Vagina (tissue), 2 donors: ENCODE measurements at regions not wholly inside any gene's neighbourhood (a gene's known extent, or its start where the extent isn't known, plus 50 kb on each side); places are given as distances from the start of the nearest gene placed in this dataset.

Experiments used
- CTCF ChIP-seq, 3 experiments: fragments of 450-650 bp in 2 of 3; fragments of 200-600 bp in 1 of 3; sonication (generic) in 1 of 3; IDR thresholded peaks; one replicate each; pipeline ENCODE4 v1.5.1; 2017 to 2019; ENCODE audit warnings: antibody characterized with exemption in 3 of 3, mild to moderate bottlenecking in 2 of 3, moderate library complexity in 2 of 3
- POLR2A ChIP-seq, 2 donors: fragments of 450-650 bp; IDR thresholded peaks; one replicate each; pipeline ENCODE4 v1.6.1; 2017; ENCODE audit warnings: antibody characterized with exemption in 2 of 2, mild to moderate bottlenecking in 2 of 2, moderate library complexity in 2 of 2
- POLR2AphosphoS5 ChIP-seq, 2 donors: sonication (generic); formaldehyde crosslinking; IDR thresholded peaks; one replicate each; pipeline ENCODE4 v1.9.0; 2017; ENCODE audit warnings: antibody characterized with exemption in 2 of 2, mild to moderate bottlenecking in 2 of 2, low read depth in 1 of 2; ENCODE audit not compliant: insufficient read depth in 1 of 2

- no peak for TF ChIP-seq CTCF (IDR thresholded peaks at IDR 0.05)
- no peak for TF ChIP-seq POLR2AphosphoS5 (IDR thresholded peaks at IDR 0.05; ENCODE audit: insufficient read depth in 1 of 2, low read depth in 1 of 2)
- TF ChIP-seq POLR2A (IDR thresholded peaks at IDR 0.05), result no peak
Observed at GRCh38 chr3:151985787-151986430, 112.5 kb downstream of the SUCNR1 start.
